ENCODE measurements at regions not wholly inside any gene's neighbourhood (a gene's known extent, or its start where the extent isn't known, plus 50 kb on each side); places are given as distances from the start of the nearest gene placed in this dataset.

- TF ChIP-seq, protein P1, sequence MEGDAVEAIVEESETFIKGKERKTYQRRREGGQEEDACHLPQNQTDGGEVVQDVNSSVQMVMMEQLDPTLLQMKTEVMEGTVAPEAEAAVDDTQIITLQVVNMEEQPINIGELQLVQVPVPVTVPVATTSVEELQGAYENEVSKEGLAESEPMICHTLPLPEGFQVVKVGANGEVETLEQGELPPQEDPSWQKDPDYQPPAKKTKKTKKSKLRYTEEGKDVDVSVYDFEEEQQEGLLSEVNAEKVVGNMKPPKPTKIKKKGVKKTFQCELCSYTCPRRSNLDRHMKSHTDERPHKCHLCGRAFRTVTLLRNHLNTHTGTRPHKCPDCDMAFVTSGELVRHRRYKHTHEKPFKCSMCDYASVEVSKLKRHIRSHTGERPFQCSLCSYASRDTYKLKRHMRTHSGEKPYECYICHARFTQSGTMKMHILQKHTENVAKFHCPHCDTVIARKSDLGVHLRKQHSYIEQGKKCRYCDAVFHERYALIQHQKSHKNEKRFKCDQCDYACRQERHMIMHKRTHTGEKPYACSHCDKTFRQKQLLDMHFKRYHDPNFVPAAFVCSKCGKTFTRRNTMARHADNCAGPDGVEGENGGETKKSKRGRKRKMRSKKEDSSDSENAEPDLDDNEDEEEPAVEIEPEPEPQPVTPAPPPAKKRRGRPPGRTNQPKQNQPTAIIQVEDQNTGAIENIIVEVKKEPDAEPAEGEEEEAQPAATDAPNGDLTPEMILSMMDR (IDR thresholded peaks at IDR 0.05) = no peak
- no peak for TF ChIP-seq EZH2 (IDR thresholded peaks at IDR 0.05)
These were observed 230.3 kb downstream of the THBS2 start for GRCh38 chr6:169023161-169023874.
